Astrocyte of the cerebellum (primary cell): ENCODE measurements at regions not wholly inside any gene's neighbourhood (a gene's known extent, or its start where the extent isn't known, plus 50 kb on each side); places are given as distances from the start of the nearest gene placed in this dataset.

Experiments used
- DNase-seq: peaks from one replicate; pipeline ENCODE4 v3.0.0-alpha.2; 2011; ENCODE audit warnings: low read depth
- H3K4me3 ChIP-seq: 2 replicates; pipeline ENCODE4 v1.5.1; 2011; ENCODE audit warnings: mild to moderate bottlenecking, low read depth, low read length, moderate library complexity
- CTCF ChIP-seq: IDR thresholded peaks from 2 replicates; pipeline ENCODE4 v1.5.1; 2012; ENCODE audit warnings: low read length, low read depth, moderate library complexity, mild to moderate bottlenecking; ENCODE audit errors: missing control alignments
- in situ Hi-C: cut with HindIII; loops from 2 replicates; pipeline ENCODE4 v1.10.0; 2017; ENCODE audit warnings: low sequenced_read_pairs

- no peak for DNase-seq
- no peak for TF ChIP-seq CTCF
- no peak overlapping the region for H3K4me3 ChIP-seq
- in situ Hi-C loops, result no loop called here
Observed at GRCh38 chr14:104472536-104473243, 106.9 kb upstream of the C14orf180 start.

GRCh38 chr14:104473244-104473565 lies 106.4 kb upstream of the C14orf180 start:
- no peak for DNase-seq
- in situ Hi-C loops, result no loop called here
- no peak for TF ChIP-seq CTCF
- no peak overlapping the region for H3K4me3 ChIP-seq

- H3K4me3 ChIP-seq, result no peak overlapping the region
- no peak for TF ChIP-seq CTCF
- no peak for DNase-seq
- in situ Hi-C loops, result no loop called here
Observed at GRCh38 chr14:104473649-104474494, 105.7 kb upstream of the C14orf180 start.

GRCh38 chr14:104474495-104475213 lies 104.9 kb upstream of the C14orf180 start:
- DNase-seq, result no peak
- H3K4me3 ChIP-seq, result no peak overlapping the region
- TF ChIP-seq CTCF, result no peak
- in situ Hi-C loops, result no loop called here

- in situ Hi-C loops, result no loop called here
- H3K4me3 ChIP-seq, result no peak overlapping the region
- DNase-seq, result no peak
- no peak for TF ChIP-seq CTCF
Observed at GRCh38 chr14:104475256-104475655, 104.3 kb upstream of the C14orf180 start.

- no peak overlapping the region for H3K4me3 ChIP-seq
- in situ Hi-C loops, result no loop called here
- no peak for DNase-seq
- TF ChIP-seq CTCF, result no peak
Observed at GRCh38 chr14:104475802-104476201, 103.8 kb upstream of the C14orf180 start.
